ENCODE measurements at regions not wholly inside any gene's neighbourhood (a gene's known extent, or its start where the extent isn't known, plus 50 kb on each side); places are given as distances from the start of the nearest gene placed in this dataset.

GRCh38 chr5:87503004-87503403, 90.3 kb upstream of the CCNH start:
- no peak overlapping the region for H3K27ac ChIP-seq (ENCODE audit: low read length)
- no peaks in the 10 kb centered on the region for H3K9me3 ChIP-seq (ENCODE audit: insufficient read depth, low read depth, low read length)
- no peaks in the 10 kb centered on the region for H3K36me3 ChIP-seq (ENCODE audit: insufficient read depth, low read depth, low read length)
- no peaks in the 10 kb centered on the region for H3K27me3 ChIP-seq (ENCODE audit: insufficient read depth, low read length)
- H3K4me1 ChIP-seq (ENCODE audit: insufficient read depth, low read length) = no peaks in the 10 kb centered on the region
- no peak overlapping the region for H3K4me3 ChIP-seq (ENCODE audit: low read length)
- no peak overlapping the region for H3K9ac ChIP-seq (ENCODE audit: low read depth, low read length)

DNA sequence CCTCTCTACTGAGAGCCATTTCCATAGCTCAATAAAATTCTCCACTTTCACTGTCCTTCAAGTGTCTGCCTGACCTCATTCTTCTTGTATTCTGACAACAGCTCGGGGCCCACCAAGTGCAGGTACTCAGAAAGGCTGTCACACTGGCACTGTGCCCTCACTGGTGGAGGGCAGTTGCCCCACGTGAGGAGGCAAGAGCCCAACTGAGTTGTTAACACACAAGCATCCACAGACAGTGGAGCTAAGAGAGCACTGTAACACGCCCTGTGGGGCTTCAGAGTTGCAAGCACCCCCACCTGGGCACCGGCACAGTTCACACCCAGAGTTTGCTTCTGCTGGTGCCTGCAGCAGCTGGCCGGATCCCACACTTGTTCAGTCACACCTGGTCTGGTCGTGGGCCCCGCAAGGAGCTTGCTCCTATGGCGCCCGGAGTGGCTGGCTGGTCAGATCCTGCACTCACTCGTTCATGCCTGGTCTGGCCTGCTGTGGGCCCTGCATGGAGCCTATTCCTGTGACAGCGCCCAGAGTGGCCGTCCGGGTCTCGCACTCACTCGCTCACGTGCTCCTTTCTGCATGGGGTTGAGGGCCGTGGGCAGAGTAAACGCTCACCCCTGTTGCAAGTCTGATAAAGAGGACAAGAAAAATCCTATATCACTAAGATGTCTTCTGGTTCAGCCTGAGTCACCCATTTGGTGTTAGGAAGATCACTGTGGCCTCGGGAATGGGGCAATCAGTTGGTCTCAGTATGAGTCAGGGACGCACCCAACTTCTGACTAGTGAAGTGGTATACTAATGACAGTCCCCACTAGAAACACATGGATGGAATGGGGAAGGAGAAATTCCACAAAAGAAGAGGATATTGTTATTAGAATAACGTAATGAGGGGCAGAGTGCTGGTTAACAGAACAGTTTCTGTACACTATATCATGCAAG, 87.0 kb upstream of the CCNH start:
- Histone ChIP-seq H3K4me1 (ENCODE audit: insufficient read depth, low read length) (no peaks in the 10 kb centered on the region), H3K27me3 (ENCODE audit: insufficient read depth, low read length) (no peaks in the 10 kb centered on the region), H3K9ac (ENCODE audit: low read depth, low read length) (no peak overlapping the region), H3K4me3 (ENCODE audit: low read length) (no peak overlapping the region), H3K9me3 (ENCODE audit: insufficient read depth, low read depth, low read length) (no peaks in the 10 kb centered on the region), H3K36me3 (ENCODE audit: insufficient read depth, low read depth, low read length) (no peaks in the 10 kb centered on the region), H3K27ac (ENCODE audit: low read length) (no peak overlapping the region)

Data from iPS-20b (cell line).